ENCODE measurements at regions not wholly inside any gene's neighbourhood (a gene's known extent, or its start where the extent isn't known, plus 50 kb on each side); places are given as distances from the start of the nearest gene placed in this dataset.

DNA sequence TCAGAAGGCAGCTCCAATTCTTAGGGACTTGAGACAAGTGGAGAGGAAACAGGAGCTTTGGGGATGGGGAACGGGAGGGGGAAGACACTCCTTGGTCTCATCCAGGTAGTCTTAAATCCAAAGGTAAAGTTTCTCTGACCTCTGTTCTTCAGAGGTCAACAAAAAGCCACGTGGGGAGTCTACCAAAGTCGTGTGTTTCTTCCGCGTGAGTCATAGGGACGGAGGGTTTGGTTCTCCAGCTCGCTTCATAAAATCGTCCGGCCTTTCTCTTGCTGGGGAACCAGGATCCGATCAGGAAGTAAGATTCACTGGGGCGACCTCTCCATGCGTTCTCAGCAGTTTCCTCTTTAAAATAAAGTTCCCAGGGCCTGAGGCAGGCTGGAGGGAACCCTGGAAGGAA, 275.7 kb downstream of the TCERG1L start:
- no peak for TF ChIP-seq EZH2 (IDR thresholded peaks at IDR 0.05; ENCODE audit: insufficient read depth, poor library complexity, severe bottlenecking)
- TF ChIP-seq EZH2phosphoT487 (IDR thresholded peaks at IDR 0.05; ENCODE audit: insufficient read depth, low read depth), result no peak

All from GM23248 (cell line).